Activated T-cell treated with anti-CD3 and anti-CD28 coated beads, Interleukin-2, amount 50 U/mL, for 72 hours (primary cell): ENCODE measurements at regions not wholly inside any gene's neighbourhood (a gene's known extent, or its start where the extent isn't known, plus 50 kb on each side); places are given as distances from the start of the nearest gene placed in this dataset.
"Not testable (repeated sequence)": the region's sequence is repeated elsewhere in the genome, so short reads cannot be mapped to it uniquely, and the experiment has no call there.

ENCODE experiments used
- ATAC-seq, 2 donors: fragments of 150-1000 bp; cut with Tn5 transposase; replicated peaks in 1 of 2; 2 replicates each; pipeline ENCODE4 v1.10.0; 2021; ENCODE audit warnings: moderate library complexity in 2 of 2, mild to moderate bottlenecking in 1 of 2
- DNase-seq, 2 donors: peaks; one replicate each; pipeline ENCODE4 v3.0.0; 2021 to 2022; ENCODE audit warnings: mixed read lengths in 1 of 2
- H3K27ac Mint-ChIP-seq: one replicate; pipeline ENCODE4 v1.8.0; 2022; ENCODE audit warnings: mild to moderate bottlenecking, moderate library complexity, mixed read lengths
- H3K27me3 Mint-ChIP-seq: one replicate; pipeline ENCODE4 v1.8.0; 2022; ENCODE audit warnings: low read depth, mixed read lengths
- H3K36me3 Mint-ChIP-seq, 2 donors: one replicate each; pipeline ENCODE4 v1.8.0; 2022; ENCODE audit warnings: mixed read lengths in 2 of 2, mild to moderate bottlenecking in 1 of 2; ENCODE audit not compliant: insufficient read depth in 2 of 2
- H3K4me1 Mint-ChIP-seq: one replicate; pipeline ENCODE4 v1.8.0; 2022; ENCODE audit warnings: low read depth, mixed read lengths
- H3K4me3 Mint-ChIP-seq, 2 donors: one replicate each; pipeline ENCODE4 v1.8.0; 2022; ENCODE audit warnings: mild to moderate bottlenecking in 2 of 2, mixed read lengths in 2 of 2, moderate library complexity in 2 of 2
- H3K9me3 Mint-ChIP-seq, 2 donors: one replicate each; pipeline ENCODE4 v1.8.0; 2022; ENCODE audit warnings: mixed read lengths in 2 of 2

- H3K36me3 Mint-ChIP-seq, result no peaks in the 10 kb centered on the region
- H3K27ac Mint-ChIP-seq, result no peak overlapping the region
- H3K9me3 Mint-ChIP-seq, result no peaks in the 10 kb centered on the region
- H3K4me1 Mint-ChIP-seq, result peaks cover 29% of the 10 kb centered on the region
- ATAC-seq (no peak), DNase-seq (no peak)
- no peak overlapping the region for H3K4me3 Mint-ChIP-seq
- no peaks in the 10 kb centered on the region for H3K27me3 Mint-ChIP-seq
Observed at GRCh38 chr1:93768380-93768863, 86.8 kb upstream of the BCAR3 start.

GRCh38 chr1:93766451-93766850, 84.8 kb upstream of the BCAR3 start:
- H3K27ac Mint-ChIP-seq, result no peak overlapping the region
- H3K4me3 Mint-ChIP-seq, result no peak overlapping the region
- no peaks in the 10 kb centered on the region for H3K36me3 Mint-ChIP-seq
- no peak for ATAC-seq
- DNase-seq, result no peak
- H3K9me3 Mint-ChIP-seq, result no peaks in the 10 kb centered on the region
- peaks cover 29% of the 10 kb centered on the region for H3K4me1 Mint-ChIP-seq
- peaks cover 15% of the 10 kb centered on the region for H3K27me3 Mint-ChIP-seq

- DNase-seq (no peak), ATAC-seq (no peak)
- Mint-ChIP-seq H3K27me3 (peaks cover 18% of the 10 kb centered on the region), H3K36me3 (no peaks in the 10 kb centered on the region), H3K27ac (no peak overlapping the region), H3K4me3 (no peak overlapping the region), H3K4me1 (peaks cover 30% of the 10 kb centered on the region), H3K9me3 (peaks cover 0 to 2% of the 10 kb centered on the region in 2 donors)
Observed at GRCh38 chr1:93765099-93765498, 83.5 kb upstream of the BCAR3 start.

GRCh38 chr1:93764366-93764750, 82.7 kb upstream of the BCAR3 start:
- peaks cover 37% of the 10 kb centered on the region for H3K4me1 Mint-ChIP-seq
- peaks cover 0 to 3% of the 10 kb centered on the region in 2 donors for H3K36me3 Mint-ChIP-seq
- peaks cover 18% of the 10 kb centered on the region for H3K27me3 Mint-ChIP-seq
- peak; percentile 9 to 21 for ATAC-seq
- peaks cover 0 to 2% of the 10 kb centered on the region in 2 donors for H3K9me3 Mint-ChIP-seq
- no peak for DNase-seq
- H3K27ac Mint-ChIP-seq, result no peak overlapping the region
- no peak overlapping the region for H3K4me3 Mint-ChIP-seq

- Mint-ChIP-seq H3K27me3 (peaks cover 18% of the 10 kb centered on the region), H3K9me3 (peaks cover 0 to 2% of the 10 kb centered on the region in 2 donors), H3K36me3 (peaks cover 0 to 3% of the 10 kb centered on the region in 2 donors), H3K27ac (no peak overlapping the region), H3K4me1 (peaks cover 42% of the 10 kb centered on the region), H3K4me3 (no peak overlapping the region)
- ATAC-seq, result peak; percentile 67 to 80
- peak; percentile 19 to 30 for DNase-seq
Observed at GRCh38 chr1:93763704-93764365, 82.2 kb upstream of the BCAR3 start.

GRCh38 chr1:93758842-93759515, 77.3 kb upstream of the BCAR3 start:
- Mint-ChIP-seq H3K4me1 (peaks cover 28% of the 10 kb centered on the region), H3K27ac (peak overlapping the region; percentile 31), H3K36me3 (peaks cover 0 to 3% of the 10 kb centered on the region in 2 donors), H3K4me3 (peak overlapping the region; percentile 34), H3K9me3 (peaks cover 0 to 2% of the 10 kb centered on the region in 2 donors), H3K27me3 (peaks cover 18% of the 10 kb centered on the region)
- ATAC-seq (peak; percentile 94), DNase-seq (peak; percentile 47 to 68)

GRCh38 chr1:93757256-93758036, 75.8 kb upstream of the BCAR3 start:
- Mint-ChIP-seq H3K27me3 (peaks cover 13% of the 10 kb centered on the region), H3K4me3 (no peak overlapping the region), H3K36me3 (peaks cover 0 to 3% of the 10 kb centered on the region in 2 donors), H3K27ac (no peak overlapping the region), H3K9me3 (peaks cover 0 to 2% of the 10 kb centered on the region in 2 donors), H3K4me1 (peaks cover 23% of the 10 kb centered on the region)
- DNase-seq (no peak), ATAC-seq (no peak)

GRCh38 chr1:93756657-93757056, 75.0 kb upstream of the BCAR3 start:
- DNase-seq, result no peak
- H3K36me3 Mint-ChIP-seq, result peaks cover 0 to 3% of the 10 kb centered on the region in 2 donors
- no peak overlapping the region for H3K27ac Mint-ChIP-seq
- peaks cover 7% of the 10 kb centered on the region for H3K27me3 Mint-ChIP-seq
- peaks cover 0 to 2% of the 10 kb centered on the region in 2 donors for H3K9me3 Mint-ChIP-seq
- no peak for ATAC-seq
- no peak overlapping the region for H3K4me3 Mint-ChIP-seq
- H3K4me1 Mint-ChIP-seq, result peaks cover 30% of the 10 kb centered on the region

- H3K27me3 Mint-ChIP-seq, ATAC-seq, H3K27ac Mint-ChIP-seq, H3K36me3 Mint-ChIP-seq, DNase-seq, H3K9me3 Mint-ChIP-seq, H3K4me3 Mint-ChIP-seq: not testable (repeated sequence)
- H3K4me1 Mint-ChIP-seq, result peaks cover 44% of the 10 kb centered on the region
Observed at GRCh38 chr1:93755251-93755715, 73.6 kb upstream of the BCAR3 start.

- DNase-seq (no peak), ATAC-seq (no peak)
- H3K27me3 Mint-ChIP-seq, result peaks cover 8% of the 10 kb centered on the region
- peaks cover 40% of the 10 kb centered on the region for H3K4me1 Mint-ChIP-seq
- H3K9me3 Mint-ChIP-seq, result no peaks in the 10 kb centered on the region
- no peaks in the 10 kb centered on the region for H3K36me3 Mint-ChIP-seq
- no peak overlapping the region for H3K4me3 Mint-ChIP-seq
- no peak overlapping the region for H3K27ac Mint-ChIP-seq
Observed at GRCh38 chr1:93753791-93754763, 72.4 kb upstream of the BCAR3 start.

GRCh38 chr1:93751377-93752250, 70.0 kb upstream of the BCAR3 start:
- H3K4me3 Mint-ChIP-seq, result no peak overlapping the region
- peaks cover 27% of the 10 kb centered on the region for H3K4me1 Mint-ChIP-seq
- ATAC-seq, result peak; percentile 51 to 68
- peaks cover 6 to 11% of the 10 kb centered on the region in 2 donors for H3K36me3 Mint-ChIP-seq
- no peak overlapping the region for H3K27ac Mint-ChIP-seq
- peaks cover 8 to 10% of the 10 kb centered on the region in 2 donors for H3K9me3 Mint-ChIP-seq
- peaks cover 29% of the 10 kb centered on the region for H3K27me3 Mint-ChIP-seq
- peak in 1 of 2 donors; percentile 10 for DNase-seq
